Hematopoietic multipotent progenitor cell treated with erythropoietin and hydrocortisone succinate and interleukin-3 and kit ligand, for 17 days (in vitro differentiated cells): ENCODE measurements at regions not wholly inside any gene's neighbourhood (a gene's known extent, or its start where the extent isn't known, plus 50 kb on each side); places are given as distances from the start of the nearest gene placed in this dataset.

ENCODE experiments used
- DNase-seq: peaks from one replicate; pipeline ENCODE4 v3.0.0-alpha.2; 2015; ENCODE audit warnings: low spot score

DNA sequence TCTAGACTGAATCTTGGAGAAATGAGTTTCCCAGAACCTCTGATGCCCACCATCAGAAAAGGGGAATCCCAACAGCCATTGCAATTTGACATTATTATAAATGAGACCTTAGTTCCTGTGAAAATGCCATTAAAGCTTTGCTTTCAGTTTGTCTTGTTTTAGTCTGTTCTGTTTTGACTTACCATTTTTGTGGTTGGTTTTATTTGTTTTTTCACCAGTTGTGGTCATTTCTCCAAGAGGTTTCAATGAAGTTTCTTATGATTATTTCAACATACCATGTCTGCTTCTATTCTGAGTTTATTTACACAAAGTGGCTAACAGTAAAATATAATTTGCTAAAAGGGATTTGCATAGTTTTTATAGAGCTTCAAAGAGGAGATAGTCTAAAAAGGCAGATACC lies 175.0 kb upstream of the MCTP2 start:
- DNase-seq, result no peak

DNA sequence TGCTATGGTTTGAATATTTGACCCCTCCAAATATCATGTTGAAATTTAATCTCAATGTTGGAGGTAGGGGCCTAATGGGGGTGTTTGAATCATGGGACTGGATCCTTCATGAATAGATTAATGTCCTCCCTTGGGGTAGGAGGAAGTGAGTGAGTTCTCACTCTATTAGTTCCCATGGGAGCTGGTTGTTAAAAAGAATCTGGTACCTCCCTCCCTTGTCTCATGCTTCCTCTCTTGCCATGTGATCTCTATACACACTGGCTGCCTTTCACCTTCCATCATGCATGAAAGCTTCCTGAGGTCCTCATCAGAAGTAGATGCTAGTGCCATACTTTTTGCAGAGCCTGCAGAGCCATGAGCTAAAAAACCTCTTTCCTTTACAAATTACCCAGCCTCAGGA lies 177.7 kb upstream of the MCTP2 start:
- no peak for DNase-seq

DNA sequence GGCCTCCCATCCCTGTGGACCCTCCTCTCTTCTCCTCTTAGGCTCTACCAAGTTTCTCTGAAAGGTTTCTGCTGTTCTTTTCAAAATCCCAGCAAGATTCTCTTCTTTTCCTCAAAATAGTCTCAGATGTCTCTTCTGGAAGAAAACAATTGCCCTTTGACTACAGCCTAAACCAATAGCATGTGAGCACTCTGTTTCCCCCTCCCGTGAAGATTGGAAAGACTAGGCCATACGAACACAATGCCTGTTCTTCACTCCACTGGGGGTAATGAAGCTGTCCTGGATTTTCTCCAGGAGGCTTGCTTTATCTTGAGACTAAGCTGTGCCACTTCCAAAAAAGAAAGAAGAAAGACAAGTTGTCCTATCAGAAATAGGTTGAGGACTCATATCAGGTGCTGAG lies 178.7 kb upstream of the MCTP2 start:
- no peak for DNase-seq

DNA sequence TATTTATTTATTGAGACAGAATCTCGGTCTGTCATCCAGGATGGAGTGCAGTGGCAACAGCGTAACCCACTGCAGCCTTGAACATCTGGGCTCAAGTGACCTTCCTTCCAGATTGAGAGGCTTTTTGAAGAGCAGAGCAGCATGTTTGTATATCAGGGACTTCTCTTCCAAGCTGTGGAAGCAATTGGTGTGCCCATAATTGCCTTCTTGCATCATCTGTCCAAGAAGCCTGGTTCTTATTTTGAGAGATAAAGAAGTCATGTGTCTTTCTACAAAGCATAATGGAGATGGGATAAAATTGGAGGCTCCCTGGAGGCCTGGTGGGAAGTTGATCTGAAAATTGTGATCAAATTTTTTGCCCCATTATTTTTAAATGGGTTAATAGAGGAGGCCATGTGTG lies 183.8 kb upstream of the MCTP2 start:
- DNase-seq, result no peak

DNA sequence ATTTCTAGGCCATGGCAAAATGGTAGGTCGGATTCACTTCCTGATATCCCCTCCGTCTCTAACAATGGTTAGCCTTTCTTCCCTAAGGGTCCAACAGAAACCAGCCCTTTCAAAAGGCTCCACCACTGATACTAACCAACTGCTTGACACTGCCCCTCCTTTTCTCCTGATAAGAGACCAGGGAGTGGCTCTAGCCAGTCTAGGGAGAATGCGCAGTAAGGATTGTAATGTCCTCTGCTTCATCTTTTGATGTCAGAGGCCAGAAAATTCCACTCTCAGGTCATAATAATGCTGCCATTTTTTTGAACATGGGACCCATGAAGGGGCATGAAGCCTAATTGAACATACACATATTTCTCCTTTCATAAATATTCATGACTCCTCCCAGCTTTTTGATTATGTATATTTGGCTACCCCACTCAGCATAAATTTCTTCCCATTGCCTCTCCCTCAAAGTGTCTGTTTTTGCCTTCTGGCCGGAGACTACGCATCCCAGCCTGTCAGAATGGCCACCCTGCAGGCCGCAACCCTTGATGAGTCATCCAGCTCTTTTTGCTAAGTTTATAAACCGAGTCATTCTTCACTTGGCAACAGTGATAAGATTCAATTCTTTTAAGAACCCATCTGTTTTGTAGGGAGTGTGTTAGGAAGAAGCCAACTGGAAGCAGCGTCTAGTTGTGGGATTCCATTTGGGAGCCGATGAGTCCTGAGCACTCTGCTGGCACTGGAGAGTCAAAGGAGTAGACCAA lies 189.0 kb upstream of the MCTP2 start:
- no peak for DNase-seq

DNA sequence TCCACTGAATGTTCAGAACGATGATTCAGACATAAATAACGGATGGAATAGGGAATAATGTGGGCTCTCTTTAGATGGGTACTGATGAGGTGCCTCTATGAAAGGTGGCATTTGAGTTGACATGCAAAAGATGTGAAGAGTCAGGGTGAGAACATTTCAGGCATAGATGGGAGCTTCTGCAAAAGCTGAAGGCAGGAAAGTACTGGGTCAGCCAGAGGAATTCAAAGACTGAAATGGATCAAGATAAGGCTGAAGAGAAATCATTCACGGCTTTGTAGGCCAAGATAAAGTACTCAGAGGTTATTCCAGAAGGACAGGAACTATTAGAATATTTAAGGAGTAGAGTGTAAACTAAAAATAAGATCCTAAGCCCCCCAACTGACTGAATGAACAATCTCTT lies 189.6 kb upstream of the MCTP2 start:
- no peak for DNase-seq

DNA sequence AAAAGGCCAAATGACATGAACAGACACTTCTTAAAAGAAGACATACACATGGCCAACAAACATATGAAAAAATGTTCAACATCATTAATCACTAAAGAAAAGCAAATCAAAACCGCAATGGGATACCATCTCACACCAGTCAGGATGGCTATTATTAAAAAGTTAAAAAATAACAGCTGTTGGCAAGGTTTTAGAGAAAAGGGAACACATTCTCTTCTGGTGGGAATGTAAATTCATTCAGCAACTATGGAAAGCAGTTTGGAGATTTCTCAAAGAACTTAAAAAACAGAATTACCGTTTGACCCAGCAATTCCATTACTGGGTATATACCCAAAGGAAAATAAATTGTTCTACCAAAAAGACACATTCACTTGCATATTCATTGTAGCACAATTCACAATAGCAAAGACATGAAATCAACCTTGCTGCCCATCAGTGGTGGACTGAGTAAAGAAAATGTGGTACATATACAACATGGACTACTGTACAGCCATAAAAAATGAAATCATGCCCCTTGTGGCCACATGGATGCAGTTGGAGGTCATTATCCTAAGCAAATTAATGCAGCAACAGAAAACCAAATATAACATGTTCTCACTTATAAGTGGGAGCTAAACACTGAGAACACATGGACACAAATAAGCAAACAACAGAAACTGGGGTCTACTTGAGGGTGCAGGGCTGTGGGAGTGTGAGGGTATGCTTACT lies 190.7 kb upstream of the MCTP2 start:
- DNase-seq, result no peak

DNA sequence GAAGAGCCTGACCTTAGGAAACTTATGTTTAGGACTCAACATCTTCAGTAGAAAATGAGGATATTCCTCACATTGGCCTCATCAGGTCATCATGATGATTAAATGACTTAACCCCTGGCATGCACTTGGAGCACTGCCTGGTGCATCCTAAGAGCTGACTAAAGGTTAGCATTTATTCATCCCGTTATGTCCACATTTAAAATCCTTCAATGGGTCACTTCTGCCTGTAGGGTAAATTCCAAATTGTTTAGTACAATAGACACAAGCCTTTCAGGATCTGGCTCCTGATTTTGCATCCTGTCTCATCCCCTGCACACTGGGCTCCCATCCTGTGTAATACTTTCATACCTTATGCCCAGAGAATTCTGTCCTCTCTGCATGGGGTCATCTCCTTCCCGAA lies 195.2 kb upstream of the MCTP2 start:
- DNase-seq, result no peak

DNA sequence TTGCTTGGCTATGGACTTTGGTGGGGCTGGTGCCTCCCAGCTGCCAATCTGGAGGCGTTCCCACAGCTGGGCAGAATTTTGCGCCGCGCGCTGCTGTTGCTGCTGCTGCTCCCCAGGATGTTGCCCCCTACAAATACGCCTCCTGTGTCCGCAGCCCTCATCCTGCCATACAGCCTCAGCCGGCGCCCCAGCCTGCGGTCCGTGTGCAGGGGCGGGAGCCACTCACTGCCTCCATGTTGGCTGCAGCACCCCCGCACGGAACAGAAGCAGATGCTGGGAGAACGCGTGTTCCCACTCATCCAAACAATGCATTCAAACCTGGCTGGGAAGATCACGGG lies 197.7 kb upstream of the MCTP2 start:
- no peak for DNase-seq

DNA sequence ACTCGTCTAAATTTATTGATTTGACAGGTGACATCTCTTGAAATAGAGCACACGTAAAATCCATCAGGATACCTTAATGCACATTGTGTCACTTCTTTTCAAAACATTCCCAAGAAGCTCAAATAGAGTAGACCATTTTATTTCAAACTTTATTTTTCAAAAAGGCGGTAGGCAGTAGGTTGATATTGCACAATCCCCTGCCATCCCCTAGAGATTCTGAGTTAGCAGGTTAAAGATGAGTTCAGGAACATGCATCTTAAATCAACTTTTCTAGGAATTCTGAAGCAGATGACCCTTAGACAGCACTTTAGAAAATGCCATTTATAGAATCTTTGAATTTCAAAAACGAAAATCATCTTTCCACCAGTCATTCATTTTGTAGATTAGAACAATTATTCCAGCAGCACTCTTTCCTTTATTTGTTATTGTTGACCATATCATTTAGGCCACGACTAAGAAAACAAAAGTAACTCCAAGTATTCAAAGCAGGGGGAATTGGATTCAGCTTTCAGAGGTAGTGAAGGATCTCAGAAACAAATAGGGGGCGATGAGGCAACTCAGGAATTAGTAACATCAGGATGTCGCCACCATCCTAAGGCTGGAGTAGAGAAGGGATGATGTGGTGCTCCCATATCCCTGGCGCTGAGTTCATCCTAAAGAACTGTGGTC lies 198.2 kb upstream of the MCTP2 start:
- DNase-seq, result no peak

DNA sequence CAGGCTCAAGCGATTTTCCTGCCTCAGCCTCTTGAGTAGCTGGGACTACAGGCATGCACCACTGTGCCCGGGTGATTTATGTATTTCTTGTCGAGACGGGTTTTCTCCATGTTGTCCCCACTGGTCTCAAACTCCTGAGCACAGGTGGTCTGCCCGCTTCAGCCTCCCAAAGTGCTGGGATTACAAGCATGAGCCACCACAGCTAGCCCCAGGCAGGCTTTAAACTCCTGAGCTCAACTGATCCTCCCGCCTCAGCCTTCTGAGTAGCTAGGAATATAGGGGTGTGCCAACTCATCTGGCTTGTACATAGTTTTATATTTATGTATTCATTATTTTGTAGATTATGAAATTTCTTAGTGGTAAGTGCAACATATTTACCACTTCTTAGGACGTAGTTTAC lies 198.8 kb upstream of the MCTP2 start:
- DNase-seq, result no peak

DNA sequence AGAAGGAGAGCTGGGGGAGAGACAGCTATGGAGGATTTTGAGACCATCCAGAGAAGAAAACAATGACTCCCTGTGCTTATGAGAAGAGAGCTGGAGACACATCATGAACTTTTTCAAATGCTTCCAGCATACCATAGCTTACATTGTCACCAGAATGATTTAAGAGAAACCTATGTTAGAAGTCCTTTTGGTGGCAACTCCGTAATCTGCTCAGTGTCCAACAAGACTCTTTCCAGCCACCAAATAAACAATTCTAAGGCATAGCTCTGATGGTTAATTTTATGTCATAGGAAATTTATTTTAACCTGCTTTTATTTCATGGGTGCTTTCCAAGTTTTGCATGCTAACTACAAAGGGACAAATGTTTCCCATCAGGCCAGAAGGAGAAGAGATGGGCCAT lies 200.3 kb upstream of the MCTP2 start:
- DNase-seq, result no peak

DNA sequence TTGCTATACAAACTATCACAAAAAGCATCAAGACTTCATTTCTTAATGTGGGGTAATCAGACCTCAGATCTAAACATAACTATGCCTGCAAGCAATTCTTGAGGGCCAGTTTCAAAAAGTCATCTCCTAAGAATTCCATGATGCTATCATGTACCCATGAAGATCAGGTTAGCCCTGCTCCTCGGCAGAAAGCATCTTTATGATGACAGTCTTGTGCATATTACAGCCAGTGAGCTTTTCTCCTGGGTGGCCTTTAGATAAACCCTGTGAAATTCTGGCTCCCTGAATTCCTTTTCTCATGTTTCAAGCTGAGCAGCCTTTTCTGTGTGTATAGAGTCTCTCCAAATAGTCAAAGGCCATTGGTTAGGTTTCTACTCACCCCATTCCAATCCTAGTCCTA lies 201.9 kb upstream of the MCTP2 start:
- no peak for DNase-seq

DNA sequence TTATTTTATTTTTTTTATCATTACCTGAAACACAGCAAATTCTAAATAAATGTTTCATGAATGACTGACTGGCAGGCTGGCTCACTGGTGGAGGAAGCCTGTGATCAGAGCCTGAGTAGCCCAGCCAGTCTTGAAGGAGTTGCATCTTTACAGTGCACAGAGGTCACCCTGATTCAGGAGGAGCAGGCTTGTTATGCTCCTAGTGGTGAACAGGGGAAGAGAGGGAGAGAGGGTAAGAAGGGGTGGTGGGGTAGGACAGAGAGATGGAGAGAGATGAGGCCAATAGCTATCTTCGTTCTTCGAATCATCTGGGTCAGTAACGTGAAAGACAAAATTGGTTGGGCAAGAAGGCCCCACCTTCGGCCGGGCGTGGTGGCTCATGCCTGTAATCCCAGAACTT lies 202.6 kb upstream of the MCTP2 start:
- DNase-seq, result no peak

DNA sequence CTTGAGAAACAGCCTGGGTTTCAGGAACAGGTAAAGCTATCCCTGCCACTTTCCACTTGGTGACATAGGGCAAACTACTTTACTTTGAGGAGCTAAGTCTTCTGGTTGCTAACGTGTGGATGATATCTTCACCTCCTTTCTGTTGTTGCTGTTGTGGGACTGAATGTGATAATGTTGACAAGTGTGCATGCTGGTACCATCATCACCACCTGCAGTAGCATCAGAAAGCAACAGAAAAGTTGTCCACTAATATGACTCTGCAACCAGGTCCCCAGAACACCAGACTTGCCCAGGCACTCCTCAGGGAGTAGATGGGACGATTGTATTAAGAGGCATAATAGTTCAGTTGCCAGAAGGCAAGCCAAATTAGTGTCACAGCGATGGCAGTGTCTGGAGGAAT lies 203.2 kb upstream of the MCTP2 start:
- DNase-seq, result no peak

DNA sequence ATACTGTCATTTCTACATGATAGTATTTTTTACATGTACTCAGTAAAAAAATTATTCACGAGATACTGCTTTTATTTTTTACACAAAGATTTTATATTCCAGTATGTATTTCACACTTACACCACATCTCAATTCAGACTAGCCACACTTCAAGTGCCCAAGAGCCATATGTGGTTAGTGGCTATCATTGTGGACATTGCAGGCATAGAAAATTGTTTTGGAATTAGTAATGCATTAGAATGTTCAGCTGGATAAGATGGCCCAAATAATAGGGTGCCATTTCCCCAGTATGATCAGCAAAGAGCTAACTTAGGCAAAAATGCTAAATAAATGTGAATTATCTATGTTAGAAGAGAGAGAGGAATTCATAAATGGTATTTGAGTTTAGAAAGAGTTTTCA lies 203.8 kb upstream of the MCTP2 start:
- DNase-seq, result no peak

DNA sequence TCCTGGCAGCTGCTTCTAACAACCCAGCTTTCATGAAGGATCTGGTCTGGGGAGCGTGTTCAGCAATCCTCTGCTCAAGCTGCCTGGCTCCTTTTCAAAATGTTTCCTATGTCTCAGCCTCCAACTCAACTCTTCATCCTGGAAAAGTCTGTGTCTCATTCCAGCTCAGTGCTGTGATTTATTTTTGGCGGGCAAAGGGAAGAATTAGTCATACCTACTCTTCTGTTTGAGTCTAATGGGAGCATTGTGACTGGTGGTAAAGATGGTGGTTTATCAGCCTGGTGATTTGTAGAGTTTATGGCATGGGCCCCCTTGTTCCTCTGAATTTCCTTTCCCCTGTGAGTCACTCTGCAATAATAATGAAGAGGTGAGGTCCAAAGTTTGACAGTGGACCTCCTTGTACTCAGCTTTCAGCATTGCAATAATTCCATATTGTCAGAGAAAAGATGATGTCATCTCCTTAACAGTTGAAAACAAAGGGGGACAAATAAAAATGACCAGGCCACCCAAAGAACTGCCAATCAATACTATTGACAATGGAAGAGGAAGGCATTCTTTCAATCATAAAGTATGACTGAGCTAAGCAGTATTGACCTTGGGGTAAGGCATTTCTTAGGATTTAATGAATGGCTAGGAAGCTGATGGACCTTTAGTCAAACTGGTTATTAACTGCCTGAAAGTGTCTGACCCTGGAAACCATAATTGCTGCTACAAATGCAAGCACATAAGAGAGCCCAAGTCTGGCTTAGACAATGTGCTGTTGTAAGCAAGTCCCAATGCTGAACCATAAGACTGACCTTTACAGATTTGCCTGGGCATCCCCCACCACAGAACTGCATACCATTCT lies 204.7 kb upstream of the MCTP2 start:
- DNase-seq, result no peak

DNA sequence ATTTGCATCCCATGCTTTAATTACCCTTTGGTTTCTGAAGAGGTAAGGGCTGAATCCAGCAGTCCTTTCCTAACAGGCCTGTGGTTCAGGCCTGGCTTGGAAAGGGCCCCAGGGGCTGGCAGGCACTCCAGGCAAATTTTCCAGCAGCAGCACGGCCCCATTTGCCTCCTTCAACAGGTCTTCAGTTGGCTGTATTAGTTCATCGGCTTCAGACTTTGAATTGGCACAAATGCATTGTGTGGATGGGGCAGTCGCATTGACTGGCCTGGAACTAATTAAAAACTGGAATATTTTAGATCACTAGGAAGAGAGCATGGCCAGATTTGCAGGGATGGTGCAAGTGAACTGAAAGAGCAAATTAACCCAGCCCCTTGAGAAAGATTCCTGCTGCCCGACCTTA lies 207.8 kb upstream of the MCTP2 start:
- no peak for DNase-seq

DNA sequence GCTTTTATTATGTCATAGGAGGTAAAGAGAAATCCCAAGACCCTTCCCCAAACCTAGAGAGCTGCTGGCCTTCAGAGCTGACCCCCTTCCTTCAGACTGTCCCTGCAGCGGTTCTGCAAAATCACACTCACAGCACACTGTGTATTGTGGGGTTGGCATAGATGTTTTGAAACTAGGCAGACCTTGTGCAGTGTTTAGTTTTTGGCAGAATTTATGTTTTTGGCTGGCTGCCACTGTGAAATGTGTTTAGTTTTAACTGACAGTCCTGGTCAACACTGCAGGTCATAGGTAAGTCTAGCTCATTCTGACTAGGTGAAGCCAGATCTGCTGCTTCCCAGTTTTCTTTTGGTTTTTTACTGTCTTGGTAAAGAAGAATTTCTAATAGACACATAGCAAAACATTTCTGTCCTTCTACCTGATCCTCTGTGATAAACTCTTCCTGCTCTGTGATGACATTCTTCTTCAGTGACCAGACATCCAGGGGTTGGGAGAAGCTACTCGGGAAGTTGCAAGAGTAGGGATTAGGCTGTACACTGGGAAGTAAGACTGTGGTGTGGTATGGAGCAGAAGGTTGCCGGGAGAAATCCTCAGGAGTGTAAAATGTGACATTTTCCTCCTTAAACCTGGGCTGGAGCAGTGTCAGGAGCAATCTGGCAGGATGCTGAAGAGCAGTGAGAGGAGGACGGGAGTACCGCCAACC lies 209.6 kb upstream of the MCTP2 start:
- no peak for DNase-seq

DNA sequence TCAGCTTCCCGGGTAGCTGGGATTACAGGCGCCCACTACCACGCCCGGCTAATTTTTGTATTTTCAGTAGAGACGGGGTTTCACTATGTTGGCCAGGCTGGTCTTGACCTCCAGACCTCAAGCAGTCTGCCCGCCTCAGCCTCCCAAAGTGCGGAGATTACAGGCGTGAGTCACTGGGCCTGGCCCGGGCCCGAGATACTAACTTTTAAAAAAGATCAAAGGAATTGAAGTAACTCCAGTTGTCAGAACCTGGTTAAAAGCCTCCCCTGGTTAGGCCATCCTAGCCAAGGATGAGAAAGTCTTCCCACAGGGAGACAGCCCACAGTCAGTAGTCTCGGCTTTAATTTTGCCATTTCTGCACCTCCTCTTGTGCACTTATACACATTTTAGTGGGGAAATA lies 212.3 kb upstream of the MCTP2 start:
- DNase-seq, result no peak

DNA sequence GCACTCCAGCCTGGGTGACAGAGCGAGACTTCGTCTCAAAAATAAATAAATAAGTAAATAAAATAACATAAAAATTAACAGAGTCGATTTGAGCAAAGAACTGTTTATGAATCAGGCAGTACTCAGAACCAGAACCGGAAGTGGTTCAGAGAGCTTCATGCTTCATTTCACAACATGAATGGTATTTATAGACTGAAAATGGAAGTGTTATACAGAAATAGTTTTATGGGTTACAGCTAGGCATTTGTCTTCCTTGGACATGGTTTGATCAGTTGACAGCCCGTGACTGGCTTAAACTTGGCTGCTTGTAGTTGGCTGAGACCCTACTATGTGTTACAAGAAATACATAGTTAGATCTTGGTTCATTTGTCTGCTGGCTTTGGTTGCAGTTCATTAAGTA lies 216.0 kb upstream of the MCTP2 start:
- DNase-seq, result no peak
